HCT116 (cell line): ENCODE measurements at regions not wholly inside any gene's neighbourhood (a gene's known extent, or its start where the extent isn't known, plus 50 kb on each side); places are given as distances from the start of the nearest gene placed in this dataset.

Source experiments
- ATAC-seq: fragments of 200-7000 bp; cut with Tn5 transposase; 2 replicates; pipeline ENCODE4 v1.9.1; 2020; ENCODE audit warnings: mild to moderate bottlenecking, moderate library complexity
- BruUV-seq: library from RNA; stranded (reverse); fragments of 400-500 nt; replicated peaks from 2 replicates; lab custom pipeline; 2021; lab: Mats Ljungman, UMichigan
- CTCF ChIA-PET: fragments of 300-600 bp; sonication (Branson Sonifier 250); formaldehyde crosslinking; loops from one replicate; lab custom pipeline; 2021; ENCODE audit warnings: antibody characterized with exemption; lab: Charles Lee
- POLR2A ChIA-PET: fragments of 300-600, 350-600 bp; sonication (Branson Sonifier 250); formaldehyde crosslinking; loops from one replicate; lab custom pipeline; 2021; ENCODE audit warnings: antibody characterized with exemption; lab: Charles Lee
- RAD21 ChIA-PET, 2 experiments: fragments of 300-600 bp; sonication (Branson Sonifier 250); formaldehyde crosslinking; loops; one replicate each; lab custom pipeline; 2023; ENCODE audit warnings: low total read pairs in 2 of 2; ENCODE audit not compliant: uncharacterized antibody in 2 of 2, unreplicated experiment in 2 of 2, low non-redundant PET in 1 of 2; lab: Charles Lee
- DNase-seq: peaks from one replicate; pipeline ENCODE4 v3.0.0-alpha.2; 2010; ENCODE audit warnings: low read depth, low spot score
- H2AFZ ChIP-seq: fragments of 200-600 bp; shearing (Covaris generic), sonication (generic); 2 replicates; pipeline ENCODE4 v1.6.1; 2017; ENCODE audit warnings: low read depth, mixed run types, mixed read lengths, antibody characterized with exemption, low read length; ENCODE audit not compliant: poor library complexity, severe bottlenecking
- H3K27ac ChIP-seq: 2 replicates; pipeline ENCODE4 v1.5.1; 2012; ENCODE audit warnings: low read depth, low read length
- H3K27me3 ChIP-seq: fragments of 200-600 bp; sonication (generic); 2 replicates; pipeline ENCODE4 v1.6.1; 2016; ENCODE audit warnings: mixed run types, low read length, mixed read lengths; ENCODE audit not compliant: insufficient read depth
- H3K36me3 ChIP-seq, 2 experiments: fragments of 200-500 bp in 1 of 2; fragments of 200-600 bp in 1 of 2; sonication (Bioruptor generic) in 1 of 2; sonication (generic) in 1 of 2; 2 replicates each; pipeline versions ENCODE4 v1.5.1 to v1.6.1; 2014 to 2016; ENCODE audit warnings: low read length in 2 of 2, inconsistent platforms in 1 of 2, mixed read lengths in 1 of 2, mixed run types in 1 of 2; ENCODE audit not compliant: insufficient read depth in 2 of 2, control insufficient read depth in 1 of 2
- H3K4me1 ChIP-seq, 2 experiments: fragments of 200-600 bp in 1 of 2; sonication (generic) in 1 of 2; 2 replicates each; pipeline versions ENCODE4 v1.5.1 to v1.6.1; 2012 to 2017; ENCODE audit warnings: low read length in 2 of 2, inconsistent platforms in 1 of 2, mild to moderate bottlenecking in 1 of 2, mixed read lengths in 1 of 2, mixed run types in 1 of 2, moderate library complexity in 1 of 2; ENCODE audit not compliant: insufficient read depth in 2 of 2, control insufficient read depth in 1 of 2
- H3K4me2 ChIP-seq: fragments of 200-600 bp; sonication (generic); 2 replicates; pipeline ENCODE4 v1.6.1; 2017; ENCODE audit warnings: mixed run types, low read length, mixed read lengths
- H3K4me3 ChIP-seq, 2 experiments: fragments of 200-600 bp in 1 of 2; sonication (generic) in 1 of 2; replicated peaks in 1 of 2; 2 replicates each; pipeline ENCODE4 v1.5.1; 2011 to 2016; ENCODE audit warnings: low read length in 2 of 2, control low read depth in 1 of 2, low read depth in 1 of 2, mild to moderate bottlenecking in 1 of 2, mixed read lengths in 1 of 2, mixed run types in 1 of 2
- H3K79me2 ChIP-seq: fragments of 200-600 bp; sonication (generic); 2 replicates; pipeline ENCODE4 v1.6.1; 2017; ENCODE audit warnings: mild to moderate bottlenecking, mixed run types, low read length, moderate library complexity, mixed read lengths; ENCODE audit not compliant: insufficient read depth
- H3K9ac ChIP-seq: fragments of 200-600 bp; sonication (generic); 2 replicates; pipeline ENCODE4 v1.6.1; 2016; ENCODE audit warnings: low read length, mixed read lengths
- H3K9me2 ChIP-seq: fragments of 200-600 bp; sonication (generic), shearing (Covaris generic); 2 replicates; pipeline ENCODE4 v1.6.1; 2017; ENCODE audit warnings: mixed run types, mild to moderate bottlenecking, moderate library complexity; ENCODE audit not compliant: insufficient read depth
- H3K9me3 ChIP-seq, 2 experiments: fragments of 200-500 bp in 1 of 2; fragments of 200-600 bp in 1 of 2; sonication (Bioruptor generic) in 1 of 2; sonication (generic) in 1 of 2; 2 replicates each; pipeline ENCODE4 v1.6.1; 2014 to 2017; ENCODE audit warnings: low read length in 2 of 2, mixed read lengths in 2 of 2, inconsistent platforms in 1 of 2, low read depth in 1 of 2, mild to moderate bottlenecking in 1 of 2, mixed run types in 1 of 2, moderate library complexity in 1 of 2; ENCODE audit not compliant: control insufficient read depth in 1 of 2, insufficient read depth in 1 of 2
- H4K20me1 ChIP-seq: fragments of 200-600 bp; sonication (generic), shearing (Covaris generic); 2 replicates; pipeline ENCODE4 v1.6.1; 2017; ENCODE audit warnings: mixed run types, mild to moderate bottlenecking, moderate library complexity; ENCODE audit not compliant: insufficient read depth
- CBX3 ChIP-seq: IDR thresholded peaks from 2 replicates; pipeline ENCODE4 v1.6.1; 2012; ENCODE audit warnings: low read depth
- CEBPB ChIP-seq: IDR thresholded peaks from 2 replicates; pipeline ENCODE4 v1.6.1; 2012; ENCODE audit warnings: low read depth
- ELF1 ChIP-seq: IDR thresholded peaks from 2 replicates; pipeline ENCODE4 v1.6.1; 2012; ENCODE audit warnings: low read depth, borderline replicate concordance
- EZH2 ChIP-seq: fragments of 200-600 bp; sonication (generic); IDR thresholded peaks from 2 replicates; pipeline ENCODE4 v1.6.1; 2017; ENCODE audit warnings: antibody characterized with exemption, mixed run types
- EZH2phosphoT487 ChIP-seq: fragments of 200-600 bp; IDR thresholded peaks from 2 replicates; pipeline ENCODE4 v1.6.1; 2018; ENCODE audit warnings: antibody characterized with exemption, borderline replicate concordance
- FOSL1 ChIP-seq: IDR thresholded peaks from 2 replicates; pipeline ENCODE4 v1.6.1; 2012; ENCODE audit warnings: low read depth
- POLR2A ChIP-seq: IDR thresholded peaks from 2 replicates; pipeline ENCODE4 v1.7.0; 2011; ENCODE audit warnings: borderline replicate concordance; ENCODE audit not compliant: insufficient read depth, insufficient read length; ENCODE audit errors: extremely low read depth
- RAD21 ChIP-seq: IDR thresholded peaks from 2 replicates; pipeline ENCODE4 v1.6.1; 2012; ENCODE audit warnings: low read depth, mild to moderate bottlenecking
- SIN3A ChIP-seq: IDR thresholded peaks from 2 replicates; pipeline ENCODE4 v1.6.1; 2012; ENCODE audit warnings: low read depth
- SP1 ChIP-seq: IDR thresholded peaks from 2 replicates; pipeline ENCODE4 v1.6.1; 2012; ENCODE audit warnings: low read depth
- TCF7L2 ChIP-seq: IDR thresholded peaks from 2 replicates; pipeline ENCODE4 v1.7.0; 2011; ENCODE audit warnings: borderline replicate concordance, inconsistent platforms; ENCODE audit not compliant: insufficient read depth, insufficient read length; ENCODE audit errors: extremely low read depth
- ZBTB33 ChIP-seq: IDR thresholded peaks from 2 replicates; pipeline ENCODE4 v1.6.1; 2011; ENCODE audit warnings: mild to moderate bottlenecking, low read length, moderate library complexity; ENCODE audit not compliant: insufficient replicate concordance; ENCODE audit errors: extremely low read depth
- intact Hi-C: fragments of 100-400 bp; cut with micrococcal nuclease; formaldehyde crosslinking; loops from 2 replicates; pipeline ENCODE4 v1.10.0; 2022

GRCh38 chr5:81909677-81910076 is 62.1 kb upstream of the ATG10 start (continued):
- TF ChIP-seq ZBTB33 (no peak), EZH2 (no peak)

GRCh38 chr5:81908771-81909170 is 63.1 kb upstream of the ATG10 start:
- Histone ChIP-seq H4K20me1 (no peaks in the 10 kb centered on the region), H3K4me1 (no peaks in the 10 kb centered on the region), H3K4me2 (no peak overlapping the region), H3K9me3 (no peaks in the 10 kb centered on the region), H2AFZ (no peak overlapping the region), H3K79me2 (no peaks in the 10 kb centered on the region), H3K36me3 (no peaks in the 10 kb centered on the region), H3K9ac (no peak overlapping the region), H3K4me3 (no peak overlapping the region), H3K27me3 (no peaks in the 10 kb centered on the region), H3K9me2 (no peaks in the 10 kb centered on the region), H3K27ac (no peak overlapping the region)
- RAD21 ChIA-PET: no interaction called here
- BruUV-seq: no TSS peak
- intact Hi-C loops: no loop called here
- CTCF ChIA-PET: no interaction called here
- ATAC-seq (no peak), DNase-seq (no peak)
- TF ChIP-seq ELF1 (no peak), CEBPB (no peak), SIN3A (no peak), CBX3 (no peak)
- POLR2A ChIA-PET: no interaction called here

GRCh38 chr5:81908044-81908443 is 63.8 kb upstream of the ATG10 start:
- no peak overlapping the region for H3K27ac ChIP-seq
- intact Hi-C loops: no loop called here

More at GRCh38 chr5:81908044-81908443, 63.8 kb upstream of the ATG10 start:
- ChIA-PET RAD21 (no interaction called here), POLR2A (no interaction called here), CTCF (no interaction called here)
- H3K4me2 ChIP-seq: no peak overlapping the region
- no peak for ATAC-seq
- BruUV-seq: no TSS peak
- H2AFZ ChIP-seq: no peak overlapping the region
- H3K4me1 ChIP-seq: no peaks in the 10 kb centered on the region
- H3K36me3 ChIP-seq: no peaks in the 10 kb centered on the region
- no peaks in the 10 kb centered on the region for H3K9me2 ChIP-seq
- H4K20me1 ChIP-seq: no peaks in the 10 kb centered on the region
- TF ChIP-seq CBX3 (no peak), RAD21 (no peak), EZH2 (no peak), POLR2A (no peak), TCF7L2 (no peak), EZH2phosphoT487 (no peak), FOSL1 (no peak), SP1 (no peak)
- no peak for DNase-seq
- H3K9me3 ChIP-seq: no peaks in the 10 kb centered on the region
- H3K9ac ChIP-seq: no peak overlapping the region
- no peaks in the 10 kb centered on the region for H3K27me3 ChIP-seq
- H3K4me3 ChIP-seq: no peak overlapping the region
- no peaks in the 10 kb centered on the region for H3K79me2 ChIP-seq
